CD4-positive, alpha-beta T cell treated with Interleukin-2 at 100 ng/mL for 4 hours (primary cell): ENCODE measurements at regions not wholly inside any gene's neighbourhood (a gene's known extent, or its start where the extent isn't known, plus 50 kb on each side); places are given as distances from the start of the nearest gene placed in this dataset.
"Not testable (repeated sequence)": the region's sequence is repeated elsewhere in the genome, so short reads cannot be mapped to it uniquely, and the experiment has no call there.

ENCODE experiments used
- DNase-seq: peaks from one replicate; pipeline ENCODE4 v3.0.0-alpha.2; 2020; ENCODE audit warnings: low spot score

DNA sequence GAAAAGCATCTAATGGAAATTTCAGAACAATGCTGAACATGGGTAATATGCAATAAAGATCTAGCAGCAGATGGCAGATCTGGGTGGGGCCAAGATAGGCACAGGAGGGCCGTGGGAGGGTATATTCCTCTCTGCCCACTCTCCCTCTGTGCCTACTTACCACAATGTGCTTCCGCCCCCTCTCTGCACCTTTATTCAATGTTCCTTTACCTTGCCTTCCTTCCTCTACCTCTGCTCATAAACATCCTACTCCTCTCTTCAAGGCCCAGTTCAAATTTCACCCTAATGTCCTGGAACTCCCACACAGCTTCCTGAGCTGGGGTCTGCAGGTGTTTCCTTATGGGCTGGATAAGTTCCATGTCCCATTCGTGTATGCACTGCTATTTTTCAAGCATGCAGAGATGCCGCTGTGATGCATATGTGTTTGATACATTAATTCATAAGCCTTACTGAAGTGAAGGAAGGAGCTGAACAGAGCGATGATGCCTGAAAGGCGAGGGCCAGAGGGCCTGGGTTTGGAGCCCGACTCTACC lies 65.6 kb upstream of the EDEM3 start:
- no peak for DNase-seq

GRCh38 chr1:184818646-184819045 lies 64.0 kb upstream of the EDEM3 start:
- no peak for DNase-seq

GRCh38 chr1:184817003-184817402 lies 62.3 kb upstream of the EDEM3 start:
- DNase-seq, result not testable (repeated sequence)

DNA sequence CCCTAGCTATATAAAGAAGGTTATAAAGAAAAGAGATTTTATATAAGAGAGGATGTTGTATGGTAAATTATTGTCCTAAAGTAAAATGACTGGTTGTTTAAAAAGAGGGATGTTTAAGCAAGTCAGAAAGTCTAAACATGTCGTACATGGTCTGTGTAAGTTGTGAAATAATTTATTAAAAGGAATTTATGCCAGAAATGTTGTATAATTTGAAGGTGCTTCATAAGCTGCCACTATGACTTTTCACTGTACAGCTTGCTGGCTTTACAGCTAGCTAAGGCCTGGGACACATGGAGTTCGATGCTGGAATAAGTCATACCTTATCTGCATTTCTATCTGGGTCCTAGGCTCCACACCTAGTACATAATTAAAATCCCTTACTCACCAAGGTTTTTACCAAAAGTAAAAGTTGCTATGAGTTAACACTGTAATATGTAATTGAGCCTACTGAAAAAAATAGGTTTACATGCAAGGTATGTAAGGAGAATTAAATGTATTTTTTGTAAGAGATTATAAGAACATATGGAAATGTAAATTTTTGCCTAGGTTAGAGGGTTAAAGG lies 59.0 kb upstream of the EDEM3 start:
- DNase-seq, result no peak

- DNase-seq, result no peak
Measured at GRCh38 chr1:184811439-184812111, 56.9 kb upstream of the EDEM3 start.

- DNase-seq, result no peak
Measured at GRCh38 chr1:184810735-184811343, 56.2 kb upstream of the EDEM3 start.

- DNase-seq, result peak; percentile 7
Measured at GRCh38 chr1:184806296-184806721, 51.7 kb upstream of the EDEM3 start.

GRCh38 chr1:184805667-184806295 lies 51.1 kb upstream of the EDEM3 start:
- DNase-seq, result peak; percentile 86
